ENCODE measurements at regions not wholly inside any gene's neighbourhood (a gene's known extent, or its start where the extent isn't known, plus 50 kb on each side); places are given as distances from the start of the nearest gene placed in this dataset.

- ATAC-seq: no peak
- ChIA-PET POLR2A (no interaction called here), CTCF (no interaction called here)
Observed at GRCh38 chr18:78621141-78621755, 358.4 kb upstream of the SALL3 start.

GRCh38 chr18:78622251-78622906 lies 357.2 kb upstream of the SALL3 start:
- Histone ChIP-seq H3K9me3 (ENCODE audit: control insufficient read depth in 2 of 3, low read length in 3 of 3) (no peaks in the 10 kb centered on the region), H3K4me3 (ENCODE audit: low read length) (no peak overlapping the region), H3K4me1 (ENCODE audit: control insufficient read depth in 2 of 2, insufficient read depth in 2 of 2, low read length in 2 of 2) (no peaks in the 10 kb centered on the region), H3K27me3 (ENCODE audit: control insufficient read depth in 2 of 2, insufficient read depth in 2 of 2, low read length in 2 of 2) (no peaks in the 10 kb centered on the region), H3K36me3 (ENCODE audit: control insufficient read depth in 2 of 3, insufficient read depth in 3 of 3, low read length in 3 of 3) (no peaks in the 10 kb centered on the region), H3K27ac (ENCODE audit: low read depth, low read length) (no peak overlapping the region)
- Mint-ChIP-seq H3K4me3 (no peak overlapping the region), H3K36me3 (no peaks in the 10 kb centered on the region), H3K27me3 (peaks cover 2 to 36% (median 24%) of the 10 kb centered on the region in 5 donors), H3K9me3 (peaks cover 0 to 8% (median 3%) of the 10 kb centered on the region in 11 donors), H3K4me1 (peaks cover 0 to 7% (median 0%) of the 10 kb centered on the region in 7 donors), H3K27ac (no peak overlapping the region)
- POLR2A ChIA-PET: no interaction called here
- ATAC-seq (no peak), DNase-seq (no peak)
- intact Hi-C loops (cut with micrococcal nuclease): no loop called here
- CTCF ChIA-PET: no interaction called here

More at GRCh38 chr18:78621141-78621755, 358.4 kb upstream of the SALL3 start:
- Mint-ChIP-seq H3K4me3 (no peak overlapping the region), H3K27ac (peak overlapping the region in 1 of 9 donors; percentile 9), H3K36me3 (peaks cover 0 to 5% (median 0%) of the 10 kb centered on the region in 5 donors), H3K27me3 (peaks cover 2 to 29% (median 17%) of the 10 kb centered on the region in 5 donors), H3K9me3 (peaks cover 6 to 16% (median 13%) of the 10 kb centered on the region in 11 donors), H3K4me1 (peaks cover 0 to 5% (median 0%) of the 10 kb centered on the region in 7 donors)
- no peak for DNase-seq
- no peaks in the 10 kb centered on the region for H3K9me3 ChIP-seq (ENCODE audit: control insufficient read depth in 2 of 3, low read length in 3 of 3)
- no peak overlapping the region for H3K27ac ChIP-seq (ENCODE audit: low read depth, low read length)
- intact Hi-C loops (cut with micrococcal nuclease): no loop called here
- no peaks in the 10 kb centered on the region for H3K36me3 ChIP-seq (ENCODE audit: control insufficient read depth in 2 of 3, insufficient read depth in 3 of 3, low read length in 3 of 3)
- H3K4me3 ChIP-seq (ENCODE audit: low read length): no peak overlapping the region
- H3K4me1 ChIP-seq (ENCODE audit: control insufficient read depth in 2 of 2, insufficient read depth in 2 of 2, low read length in 2 of 2): no peaks in the 10 kb centered on the region
- H3K27me3 ChIP-seq (ENCODE audit: control insufficient read depth in 2 of 2, insufficient read depth in 2 of 2, low read length in 2 of 2): no peaks in the 10 kb centered on the region

GRCh38 chr18:78622907-78623541 lies 356.6 kb upstream of the SALL3 start:
- ChIA-PET POLR2A (no interaction called here), CTCF (no interaction called here)
- Mint-ChIP-seq H3K36me3 (no peaks in the 10 kb centered on the region), H3K27ac (no peak overlapping the region), H3K4me1 (peaks cover 0 to 7% (median 0%) of the 10 kb centered on the region in 7 donors), H3K9me3 (peaks cover 0 to 6% (median 0%) of the 10 kb centered on the region in 11 donors), H3K4me3 (no peak overlapping the region), H3K27me3 (peaks cover 2 to 36% (median 24%) of the 10 kb centered on the region in 5 donors)
- no peaks in the 10 kb centered on the region for H3K9me3 ChIP-seq (ENCODE audit: control insufficient read depth in 2 of 3, low read length in 3 of 3)
- H3K36me3 ChIP-seq (ENCODE audit: control insufficient read depth in 2 of 3, insufficient read depth in 3 of 3, low read length in 3 of 3): no peaks in the 10 kb centered on the region
- no peaks in the 10 kb centered on the region for H3K4me1 ChIP-seq (ENCODE audit: control insufficient read depth in 2 of 2, insufficient read depth in 2 of 2, low read length in 2 of 2)
- no peak overlapping the region for H3K27ac ChIP-seq (ENCODE audit: low read depth, low read length)
- intact Hi-C loops (cut with micrococcal nuclease): no loop called here
- H3K27me3 ChIP-seq (ENCODE audit: control insufficient read depth in 2 of 2, insufficient read depth in 2 of 2, low read length in 2 of 2): no peaks in the 10 kb centered on the region
- H3K4me3 ChIP-seq (ENCODE audit: low read length): no peak overlapping the region
- ATAC-seq: no peak
- no peak for DNase-seq

GRCh38 chr18:78624646-78625279 lies 354.9 kb upstream of the SALL3 start:
- H3K27ac ChIP-seq (ENCODE audit: low read depth, low read length): no peak overlapping the region
- Mint-ChIP-seq H3K36me3 (no peaks in the 10 kb centered on the region), H3K27me3 (peaks cover 2 to 36% (median 28%) of the 10 kb centered on the region in 5 donors), H3K27ac (peak overlapping the region in 1 of 9 donors; percentile 35), H3K9me3 (peaks cover 0 to 10% (median 3%) of the 10 kb centered on the region in 11 donors), H3K4me3 (no peak overlapping the region), H3K4me1 (peaks cover 0 to 10% (median 0%) of the 10 kb centered on the region in 7 donors)
- no peak for DNase-seq
- H3K27me3 ChIP-seq (ENCODE audit: control insufficient read depth in 2 of 2, insufficient read depth in 2 of 2, low read length in 2 of 2): no peaks in the 10 kb centered on the region
- H3K4me3 ChIP-seq (ENCODE audit: low read length): no peak overlapping the region
- H3K36me3 ChIP-seq (ENCODE audit: control insufficient read depth in 2 of 3, insufficient read depth in 3 of 3, low read length in 3 of 3): no peaks in the 10 kb centered on the region
- POLR2A ChIA-PET: no interaction called here
- H3K4me1 ChIP-seq (ENCODE audit: control insufficient read depth in 2 of 2, insufficient read depth in 2 of 2, low read length in 2 of 2): no peaks in the 10 kb centered on the region
- H3K9me3 ChIP-seq (ENCODE audit: control insufficient read depth in 2 of 3, low read length in 3 of 3): peaks cover 0 to 4% (median 0%) of the 10 kb centered on the region in 3 experiments
- CTCF ChIA-PET: no interaction called here
- no peak for ATAC-seq
- intact Hi-C loops (cut with micrococcal nuclease): no loop called here

GRCh38 chr18:78625847-78626246 lies 353.8 kb upstream of the SALL3 start:
- H3K27ac ChIP-seq (ENCODE audit: low read depth, low read length): no peak overlapping the region
- H3K27me3 Mint-ChIP-seq: peaks cover 2 to 36% (median 28%) of the 10 kb centered on the region in 5 donors
- H3K4me3 ChIP-seq (ENCODE audit: low read length): no peak overlapping the region
- H3K36me3 ChIP-seq (ENCODE audit: control insufficient read depth in 2 of 3, insufficient read depth in 3 of 3, low read length in 3 of 3): no peaks in the 10 kb centered on the region
- POLR2A ChIA-PET: no interaction called here
- H3K9me3 ChIP-seq (ENCODE audit: control insufficient read depth in 2 of 3, low read length in 3 of 3): peaks cover 0 to 4% (median 0%) of the 10 kb centered on the region in 3 experiments
- CTCF ChIA-PET: no interaction called here
- intact Hi-C loops (cut with micrococcal nuclease): no loop called here
- no peaks in the 10 kb centered on the region for H3K27me3 ChIP-seq (ENCODE audit: control insufficient read depth in 2 of 2, insufficient read depth in 2 of 2, low read length in 2 of 2)
- no peaks in the 10 kb centered on the region for H3K4me1 ChIP-seq (ENCODE audit: control insufficient read depth in 2 of 2, insufficient read depth in 2 of 2, low read length in 2 of 2)
- H3K4me3 Mint-ChIP-seq: no peak overlapping the region
- H3K4me1 Mint-ChIP-seq: peaks cover 0 to 10% (median 0%) of the 10 kb centered on the region in 7 donors
- peaks cover 0 to 13% (median 6%) of the 10 kb centered on the region in 11 donors for H3K9me3 Mint-ChIP-seq
- DNase-seq (no peak), ATAC-seq (no peak)
- peak overlapping the region in 1 of 9 donors; percentile 12 for H3K27ac Mint-ChIP-seq
- H3K36me3 Mint-ChIP-seq: no peaks in the 10 kb centered on the region

- POLR2A ChIA-PET: no interaction called here
- CTCF ChIA-PET: no interaction called here
- Histone ChIP-seq H3K4me1 (ENCODE audit: control insufficient read depth in 2 of 2, insufficient read depth in 2 of 2, low read length in 2 of 2) (no peaks in the 10 kb centered on the region), H3K27me3 (ENCODE audit: control insufficient read depth in 2 of 2, insufficient read depth in 2 of 2, low read length in 2 of 2) (no peaks in the 10 kb centered on the region), H3K36me3 (ENCODE audit: control insufficient read depth in 2 of 3, insufficient read depth in 3 of 3, low read length in 3 of 3) (no peaks in the 10 kb centered on the region), H3K9me3 (ENCODE audit: control insufficient read depth in 2 of 3, low read length in 3 of 3) (peaks cover 0 to 4% (median 0%) of the 10 kb centered on the region in 3 experiments), H3K4me3 (ENCODE audit: low read length) (no peak overlapping the region), H3K27ac (ENCODE audit: low read depth, low read length) (no peak overlapping the region)
- peaks cover 0 to 10% (median 0%) of the 10 kb centered on the region in 7 donors for H3K4me1 Mint-ChIP-seq
- peaks cover 2 to 35% (median 23%) of the 10 kb centered on the region in 5 donors for H3K27me3 Mint-ChIP-seq
- H3K36me3 Mint-ChIP-seq: no peaks in the 10 kb centered on the region
- no peak overlapping the region for H3K4me3 Mint-ChIP-seq
- ATAC-seq (no peak), DNase-seq (no peak)
- peaks cover 0 to 19% (median 6%) of the 10 kb centered on the region in 11 donors for H3K9me3 Mint-ChIP-seq
- no peak overlapping the region for H3K27ac Mint-ChIP-seq
- intact Hi-C loops (cut with micrococcal nuclease): no loop called here
Observed at GRCh38 chr18:78627551-78628346, 351.9 kb upstream of the SALL3 start.
